GM19455 (cell line): ENCODE measurements at regions not wholly inside any gene's neighbourhood (a gene's known extent, or its start where the extent isn't known, plus 50 kb on each side); places are given as distances from the start of the nearest gene placed in this dataset.
"Not testable (repeated sequence)": the region's sequence is repeated elsewhere in the genome, so short reads cannot be mapped to it uniquely, and the experiment has no call there.

Source experiments
- ATAC-seq: cut with Tn5 transposase; IDR thresholded peaks from one replicate; pipeline ENCODE4 v1.9.1; 2021; ENCODE audit not compliant: unreplicated experiment

GRCh38 chr3:135629701-135630408 lies 335.7 kb upstream of the PPP2R3A start:
- ATAC-seq = no peak

GRCh38 chr3:135632556-135633065 lies 332.9 kb upstream of the PPP2R3A start:
- ATAC-seq = no peak

- ATAC-seq = no peak
Measured at GRCh38 chr3:135633078-135633477, 332.4 kb upstream of the PPP2R3A start.

GRCh38 chr3:135636596-135636995 lies 328.9 kb upstream of the PPP2R3A start:
- ATAC-seq = no peak

- ATAC-seq = no peak
Measured at GRCh38 chr3:135637013-135637412, 328.5 kb upstream of the PPP2R3A start.

GRCh38 chr3:135641761-135642160 lies 323.8 kb upstream of the PPP2R3A start:
- no peak for ATAC-seq

GRCh38 chr3:135645541-135645940 lies 320.0 kb upstream of the PPP2R3A start:
- no peak for ATAC-seq

- ATAC-seq = no peak
Measured at GRCh38 chr3:135646873-135647272, 318.7 kb upstream of the PPP2R3A start.

GRCh38 chr3:135649361-135649760 lies 316.2 kb upstream of the PPP2R3A start:
- no peak for ATAC-seq

GRCh38 chr3:135650309-135650708 lies 315.2 kb upstream of the PPP2R3A start:
- no peak for ATAC-seq

- no peak for ATAC-seq
Measured at GRCh38 chr3:135652388-135652787, 313.1 kb upstream of the PPP2R3A start.

- no peak for ATAC-seq
Measured at GRCh38 chr3:135655328-135655727, 310.2 kb upstream of the PPP2R3A start.

GRCh38 chr3:135658451-135658850 lies 307.1 kb upstream of the PPP2R3A start:
- not testable (repeated sequence) for ATAC-seq

GRCh38 chr3:135667061-135667460 lies 298.5 kb upstream of the PPP2R3A start:
- ATAC-seq = no peak

GRCh38 chr3:135674508-135674907 lies 291.0 kb upstream of the PPP2R3A start:
- ATAC-seq = no peak

GRCh38 chr3:135678386-135678785 lies 287.1 kb upstream of the PPP2R3A start:
- ATAC-seq = no peak

- ATAC-seq = no peak
Measured at GRCh38 chr3:135688003-135688402, 277.5 kb upstream of the PPP2R3A start.

- no peak for ATAC-seq
Measured at GRCh38 chr3:135690664-135691063, 274.9 kb upstream of the PPP2R3A start.

- no peak for ATAC-seq
Measured at GRCh38 chr3:135691240-135691639, 274.3 kb upstream of the PPP2R3A start.

- ATAC-seq = no peak
Measured at GRCh38 chr3:135694142-135694541, 271.4 kb upstream of the PPP2R3A start.

GRCh38 chr3:135699741-135700140 lies 265.8 kb upstream of the PPP2R3A start:
- ATAC-seq = no peak

GRCh38 chr3:135706758-135707375 lies 258.7 kb upstream of the PPP2R3A start:
- ATAC-seq = no peak

- ATAC-seq = no peak
Measured at GRCh38 chr3:135719449-135719848, 246.1 kb upstream of the PPP2R3A start.
